ENCODE measurements at regions not wholly inside any gene's neighbourhood (a gene's known extent, or its start where the extent isn't known, plus 50 kb on each side); places are given as distances from the start of the nearest gene placed in this dataset.

- no peak for TF ChIP-seq CTCF (IDR thresholded peaks at IDR 0.05)
- TF ChIP-seq EP300 (IDR thresholded peaks at IDR 0.05), result no peak
Observed at GRCh38 chr13:111418101-111418500, 97.7 kb downstream of the TEX29 start.

Measured in ovary (tissue), 3 donors.